ENCODE measurements at regions not wholly inside any gene's neighbourhood (a gene's known extent, or its start where the extent isn't known, plus 50 kb on each side); places are given as distances from the start of the nearest gene placed in this dataset.

GRCh38 chr11:126121296-126121695 is 58.6 kb upstream of the CDON start:
- H3K4me1 Mint-ChIP-seq = no peaks in the 10 kb centered on the region
- no peaks in the 10 kb centered on the region for H3K9me3 Mint-ChIP-seq
- H3K27me3 Mint-ChIP-seq = peaks cover 23% of the 10 kb centered on the region
- DNase-seq (ENCODE audit: low spot score in 2 of 2) (no peak), ATAC-seq (replicated peaks; ENCODE audit: extremely low read depth, poor library complexity, severe bottlenecking) (no peak)
- peaks cover 2% of the 10 kb centered on the region for H3K36me3 Mint-ChIP-seq (ENCODE audit: insufficient read depth)
- no peak overlapping the region for H3K4me3 Mint-ChIP-seq
- H3K27ac Mint-ChIP-seq (ENCODE audit: low read depth) = no peak overlapping the region

GRCh38 chr11:126118806-126119205 is 56.1 kb upstream of the CDON start:
- DNase-seq (ENCODE audit: low spot score in 2 of 2) (no peak), ATAC-seq (replicated peaks; ENCODE audit: extremely low read depth, poor library complexity, severe bottlenecking) (no peak)
- Mint-ChIP-seq H3K36me3 (ENCODE audit: insufficient read depth) (peaks cover 2% of the 10 kb centered on the region), H3K4me3 (no peak overlapping the region), H3K4me1 (no peaks in the 10 kb centered on the region), H3K9me3 (no peaks in the 10 kb centered on the region), H3K27me3 (peaks cover 15% of the 10 kb centered on the region), H3K27ac (ENCODE audit: low read depth) (no peak overlapping the region)

GRCh38 chr11:126115816-126116331 is 53.2 kb upstream of the CDON start:
- DNase-seq (ENCODE audit: low spot score in 2 of 2) = no peak
- H3K36me3 Mint-ChIP-seq (ENCODE audit: insufficient read depth) = peaks cover 4% of the 10 kb centered on the region
- H3K27me3 Mint-ChIP-seq = peaks cover 11% of the 10 kb centered on the region
- no peaks in the 10 kb centered on the region for H3K9me3 Mint-ChIP-seq
- no peaks in the 10 kb centered on the region for H3K4me1 Mint-ChIP-seq
- no peak overlapping the region for H3K27ac Mint-ChIP-seq (ENCODE audit: low read depth)
- ATAC-seq (replicated peaks; ENCODE audit: extremely low read depth, poor library complexity, severe bottlenecking) = no peak
- H3K4me3 Mint-ChIP-seq = no peak overlapping the region

- Mint-ChIP-seq H3K27ac (ENCODE audit: low read depth) (no peak overlapping the region), H3K36me3 (ENCODE audit: insufficient read depth) (peaks cover 4% of the 10 kb centered on the region), H3K4me3 (no peak overlapping the region), H3K4me1 (no peaks in the 10 kb centered on the region), H3K9me3 (no peaks in the 10 kb centered on the region), H3K27me3 (peaks cover 11% of the 10 kb centered on the region)
- DNase-seq (ENCODE audit: low spot score in 2 of 2) (no peak), ATAC-seq (replicated peaks; ENCODE audit: extremely low read depth, poor library complexity, severe bottlenecking) (no peak)
Observed at GRCh38 chr11:126115127-126115495, 52.4 kb upstream of the CDON start.

GRCh38 chr11:126114486-126115126 is 51.9 kb upstream of the CDON start:
- Mint-ChIP-seq H3K27me3 (peaks cover 11% of the 10 kb centered on the region), H3K4me3 (no peak overlapping the region)

GRCh38 chr11:126113963-126114362 is 51.3 kb upstream of the CDON start:
- Mint-ChIP-seq H3K27me3 (peaks cover 11% of the 10 kb centered on the region), H3K9me3 (no peaks in the 10 kb centered on the region), H3K36me3 (ENCODE audit: insufficient read depth) (peaks cover 4% of the 10 kb centered on the region), H3K4me1 (no peaks in the 10 kb centered on the region), H3K27ac (ENCODE audit: low read depth) (no peak overlapping the region), H3K4me3 (no peak overlapping the region)
- DNase-seq (ENCODE audit: low spot score in 2 of 2) (no peak), ATAC-seq (replicated peaks; ENCODE audit: extremely low read depth, poor library complexity, severe bottlenecking) (no peak)

More at GRCh38 chr11:126114486-126115126, 51.9 kb upstream of the CDON start:
- DNase-seq (ENCODE audit: low spot score in 2 of 2) = no peak
- H3K4me1 Mint-ChIP-seq = no peaks in the 10 kb centered on the region
- H3K36me3 Mint-ChIP-seq (ENCODE audit: insufficient read depth) = peaks cover 4% of the 10 kb centered on the region
- no peak overlapping the region for H3K27ac Mint-ChIP-seq (ENCODE audit: low read depth)
- no peaks in the 10 kb centered on the region for H3K9me3 Mint-ChIP-seq
- ATAC-seq (replicated peaks; ENCODE audit: extremely low read depth, poor library complexity, severe bottlenecking) = no peak

- Mint-ChIP-seq H3K27ac (ENCODE audit: low read depth) (no peak overlapping the region), H3K4me1 (no peaks in the 10 kb centered on the region), H3K36me3 (ENCODE audit: insufficient read depth) (peaks cover 4% of the 10 kb centered on the region), H3K9me3 (no peaks in the 10 kb centered on the region), H3K4me3 (no peak overlapping the region), H3K27me3 (peaks cover 11% of the 10 kb centered on the region)
- DNase-seq (ENCODE audit: low spot score in 2 of 2) (no peak), ATAC-seq (replicated peaks; ENCODE audit: extremely low read depth, poor library complexity, severe bottlenecking) (no peak)
Observed at GRCh38 chr11:126113515-126113957, 50.9 kb upstream of the CDON start.

- Mint-ChIP-seq H3K36me3 (ENCODE audit: insufficient read depth) (peaks cover 4% of the 10 kb centered on the region), H3K4me3 (no peak overlapping the region), H3K9me3 (no peaks in the 10 kb centered on the region), H3K27me3 (peaks cover 11% of the 10 kb centered on the region), H3K27ac (ENCODE audit: low read depth) (no peak overlapping the region), H3K4me1 (no peaks in the 10 kb centered on the region)
- no peak for ATAC-seq (replicated peaks; ENCODE audit: extremely low read depth, poor library complexity, severe bottlenecking)
- no peak for DNase-seq (ENCODE audit: low spot score in 2 of 2)
Observed at GRCh38 chr11:126113012-126113411, 50.3 kb upstream of the CDON start.

- Mint-ChIP-seq H3K36me3 (ENCODE audit: insufficient read depth) (peaks cover 4% of the 10 kb centered on the region), H3K27me3 (peaks cover 11% of the 10 kb centered on the region), H3K4me3 (no peak overlapping the region), H3K4me1 (no peaks in the 10 kb centered on the region), H3K27ac (ENCODE audit: low read depth) (no peak overlapping the region), H3K9me3 (no peaks in the 10 kb centered on the region)
- DNase-seq (ENCODE audit: low spot score in 2 of 2) = no peak
- no peak for ATAC-seq (replicated peaks; ENCODE audit: extremely low read depth, poor library complexity, severe bottlenecking)
Observed at GRCh38 chr11:126112547-126112946, 49.9 kb upstream of the CDON start.

Measured in central memory CD8-positive, alpha-beta T cell (primary cell).